Upper lobe of left lung (tissue), 6 donors: ENCODE measurements at regions not wholly inside any gene's neighbourhood (a gene's known extent, or its start where the extent isn't known, plus 50 kb on each side); places are given as distances from the start of the nearest gene placed in this dataset.
"Not testable (repeated sequence)": the region's sequence is repeated elsewhere in the genome, so short reads cannot be mapped to it uniquely, and the experiment has no call there.

ENCODE experiments used
- ATAC-seq, 2 donors: fragments of 200-7000 bp; cut with Tn5 transposase; one replicate each; pipeline ENCODE4 v1.9.1; 2022; ENCODE audit warnings: mild to moderate bottlenecking in 2 of 2, moderate library complexity in 2 of 2; ENCODE audit not compliant: low FRiP score in 2 of 2
- DNase-seq, 2 donors: peaks; one replicate each; pipeline ENCODE4 v3.0.0-alpha.2; 2019 to 2020
- H3K27ac ChIP-seq, 4 donors: fragments of 200-600 bp; sonication (generic); one replicate each; pipeline ENCODE4 v1.5.1; 2016 to 2019
- H3K27me3 ChIP-seq, 4 donors: fragments of 200-600 bp; sonication (generic); one replicate each; pipeline ENCODE4 v1.5.1; 2017 to 2019
- H3K36me3 ChIP-seq, 4 donors: fragments of 200-600 bp; sonication (generic); one replicate each; pipeline ENCODE4 v1.5.1; 2016 to 2019
- H3K4me1 ChIP-seq, 4 donors: fragments of 200-600 bp; sonication (generic); one replicate each; pipeline ENCODE4 v1.5.1; 2018 to 2019
- H3K4me3 ChIP-seq, 4 donors: fragments of 200-600 bp; sonication (generic); one replicate each; pipeline ENCODE4 v1.5.1; 2017 to 2019; ENCODE audit warnings: mild to moderate bottlenecking in 2 of 4, moderate library complexity in 1 of 4
- H3K9me3 ChIP-seq, 4 donors: fragments of 200-600 bp; sonication (generic); one replicate each; pipeline ENCODE4 v1.5.1; 2018 to 2019
- CTCF ChIP-seq, 6 experiments: fragments of 450-650 bp in 4 of 6; fragments of 200-600 bp in 2 of 6; sonication (generic) in 2 of 6; IDR thresholded peaks; one replicate each; pipeline ENCODE4 v1.5.1; 2016 to 2019; ENCODE audit warnings: antibody characterized with exemption in 6 of 6
- EP300 ChIP-seq, 4 donors: sonication (generic); formaldehyde crosslinking; IDR thresholded peaks; one replicate each; pipeline ENCODE4 v1.5.1; 2017; ENCODE audit warnings: antibody characterized with exemption in 4 of 4, control low read depth in 2 of 4
- POLR2A ChIP-seq, 4 donors: fragments of 450-650 bp; IDR thresholded peaks; one replicate each; pipeline ENCODE4 v1.5.1; 2016 to 2017; ENCODE audit warnings: antibody characterized with exemption in 4 of 4, mild to moderate bottlenecking in 2 of 4
- POLR2AphosphoS5 ChIP-seq, 2 donors: sonication (generic); formaldehyde crosslinking; IDR thresholded peaks; one replicate each; pipeline ENCODE4 v1.5.1; 2017; ENCODE audit warnings: antibody characterized with exemption in 2 of 2
- WGBS, 2 donors: methylation state at CpG; one replicate each; pipeline ENCODE4 v1.1.5; 2017 to 2018; 5-methylcytosine and 5-hydroxymethylcytosine counted together
- donor health status: DM: no; HTN: no; CAD: no; lungs with moderate emphysema.
- donor health status: DM: no; HTN: yes; CAD: no; lungs with severe emphysema.

- peaks cover 0 to 13% (median 4%) of the 10 kb centered on the region in 4 donors for H3K9me3 ChIP-seq
- H3K4me1 ChIP-seq = no peaks in the 10 kb centered on the region
- 84 to 93% methylated on average over 2 of the region's 2 CpGs for WGBS, 2 donors
- H3K36me3 ChIP-seq = no peaks in the 10 kb centered on the region
- DNase-seq (no peak), ATAC-seq (no peak)
- no peak overlapping the region for H3K4me3 ChIP-seq
- H3K27ac ChIP-seq = no peak overlapping the region
- TF ChIP-seq CTCF (IDR thresholded peaks at IDR 0.05) (no peak), POLR2A (IDR thresholded peaks at IDR 0.05) (no peak), POLR2AphosphoS5 (IDR thresholded peaks at IDR 0.05) (no peak), EP300 (IDR thresholded peaks at IDR 0.05) (no peak)
- H3K27me3 ChIP-seq = no peaks in the 10 kb centered on the region
Measured at GRCh38 chr2:209008636-209009287, 415.1 kb upstream of the MAP2 start.

GRCh38 chr2:209018633-209019032 is 405.2 kb upstream of the MAP2 start:
- H3K4me1 ChIP-seq, H3K4me3 ChIP-seq, H3K36me3 ChIP-seq, H3K27ac ChIP-seq, DNase-seq, H3K27me3 ChIP-seq, ATAC-seq, H3K9me3 ChIP-seq: not testable (repeated sequence)
- 79 to 81% methylated on average over 6 of the region's 6 CpGs for WGBS, 2 donors

- ATAC-seq = no peak
- Histone ChIP-seq H3K4me3 (no peak overlapping the region), H3K27ac (no peak overlapping the region), H3K36me3 (no peaks in the 10 kb centered on the region), H3K9me3 (no peaks in the 10 kb centered on the region), H3K4me1 (no peaks in the 10 kb centered on the region), H3K27me3 (no peaks in the 10 kb centered on the region)
- no peak for TF ChIP-seq POLR2A (IDR thresholded peaks at IDR 0.05)
- TF ChIP-seq CTCF (IDR thresholded peaks at IDR 0.05) = no peak
- no peak for TF ChIP-seq POLR2AphosphoS5 (IDR thresholded peaks at IDR 0.05)
- TF ChIP-seq EP300 (IDR thresholded peaks at IDR 0.05) = no peak
- no peak for DNase-seq
- 84 to 97% methylated on average over 1 of the region's 1 CpG for WGBS, 2 donors
Measured at GRCh38 chr2:209029249-209029648, 394.6 kb upstream of the MAP2 start.

- Histone ChIP-seq H3K4me3 (no peak overlapping the region), H3K9me3 (no peaks in the 10 kb centered on the region), H3K27me3 (no peaks in the 10 kb centered on the region), H3K4me1 (no peaks in the 10 kb centered on the region), H3K36me3 (no peaks in the 10 kb centered on the region), H3K27ac (no peak overlapping the region)
- no peak for DNase-seq
- TF ChIP-seq POLR2AphosphoS5 (IDR thresholded peaks at IDR 0.05) (no peak), CTCF (IDR thresholded peaks at IDR 0.05) (no peak), POLR2A (IDR thresholded peaks at IDR 0.05) (no peak), EP300 (IDR thresholded peaks at IDR 0.05) (no peak)
- WGBS, 2 donors = 76 to 79% methylated on average over 2 of the region's 2 CpGs
- no peak for ATAC-seq
Measured at GRCh38 chr2:209044307-209044706, 379.5 kb upstream of the MAP2 start.

- Histone ChIP-seq H3K4me3 (no peak overlapping the region), H3K4me1 (no peaks in the 10 kb centered on the region), H3K27me3 (no peaks in the 10 kb centered on the region), H3K9me3 (no peaks in the 10 kb centered on the region), H3K27ac (no peak overlapping the region), H3K36me3 (no peaks in the 10 kb centered on the region)
- TF ChIP-seq POLR2AphosphoS5 (IDR thresholded peaks at IDR 0.05) (no peak), CTCF (IDR thresholded peaks at IDR 0.05) (no peak), EP300 (IDR thresholded peaks at IDR 0.05) (no peak), POLR2A (IDR thresholded peaks at IDR 0.05) (no peak)
- ATAC-seq (no peak), DNase-seq (no peak)
- 93 to 98% methylated on average over 2 of the region's 2 CpGs for WGBS, 2 donors
Measured at GRCh38 chr2:209046163-209046562, 377.7 kb upstream of the MAP2 start.
